SK-N-SH (cell line): ENCODE measurements at regions not wholly inside any gene's neighbourhood (a gene's known extent, or its start where the extent isn't known, plus 50 kb on each side); places are given as distances from the start of the nearest gene placed in this dataset.

Source experiments
- CTCF ChIA-PET: fragments of 300-600, 350-600 bp; formaldehyde crosslinking; extraction: SDS; loops from one replicate; lab custom pipeline; 2021; lab: Yijun Ruan, JAX
- POLR2A ChIA-PET: fragments of 350-600 bp; sonication (Branson Sonifier 250); formaldehyde crosslinking; extraction: SDS; loops from one replicate; lab custom pipeline; 2020; ENCODE audit warnings: antibody characterized with exemption, inconsistent platforms; lab: Yijun Ruan, JAX
- DNase-seq: peaks from one replicate; pipeline ENCODE4 v3.0.0; 2012
- H2AFZ ChIP-seq: fragments of 200-600 bp; sonication (generic); 2 replicates; pipeline ENCODE4 v1.8.1; 2016; ENCODE audit warnings: antibody characterized with exemption, mild to moderate bottlenecking, low read depth
- H3F3A ChIP-seq: fragments of 200-600 bp; sonication (generic); replicated peaks from 2 replicates; pipeline ENCODE3; 2016; ENCODE audit warnings: antibody characterized with exemption, mild to moderate bottlenecking; ENCODE audit not compliant: insufficient read depth
- H3K27ac ChIP-seq, 2 experiments: fragments of 200-500 bp in 1 of 2; fragments of 200-600 bp in 1 of 2; sonication (Bioruptor generic) in 1 of 2; sonication (generic), shearing (Covaris generic) in 1 of 2; 2 replicates each; pipeline versions ENCODE4 v1.5.1 to v1.6.1; 2014 to 2016; ENCODE audit warnings: low read depth in 2 of 2, inconsistent platforms in 1 of 2, low read length in 1 of 2, mild to moderate bottlenecking in 1 of 2, mixed read lengths in 1 of 2
- H3K27me3 ChIP-seq: fragments of 200-600 bp; sonication (generic), shearing (Covaris generic); 2 replicates; pipeline ENCODE4 v1.6.1; 2016; ENCODE audit warnings: mixed run types; ENCODE audit not compliant: insufficient read depth
- H3K36me3 ChIP-seq, 2 experiments: fragments of 200-500 bp in 1 of 2; fragments of 200-600 bp in 1 of 2; sonication (Bioruptor generic) in 1 of 2; sonication (generic) in 1 of 2; replicated peaks in 1 of 2; 2 replicates each; pipeline versions ENCODE3 to v1.5.1; 2014 to 2016; ENCODE audit warnings: low read length in 1 of 2, mild to moderate bottlenecking in 1 of 2; ENCODE audit not compliant: insufficient read depth in 2 of 2, control insufficient read depth in 1 of 2
- H3K4me1 ChIP-seq, 2 experiments: fragments of 200-500 bp in 1 of 2; fragments of 200-600 bp in 1 of 2; sonication (Bioruptor generic) in 1 of 2; sonication (generic), shearing (Covaris generic) in 1 of 2; 2 replicates each; pipeline versions ENCODE4 v1.5.1 to v1.6.1; 2014 to 2016; ENCODE audit warnings: low read depth in 1 of 2, low read length in 1 of 2, mixed run types in 1 of 2; ENCODE audit not compliant: insufficient read depth in 2 of 2, control insufficient read depth in 1 of 2
- H3K4me2 ChIP-seq: fragments of 200-600 bp; sonication (generic), shearing (Covaris generic); 2 replicates; pipeline ENCODE4 v1.6.1; 2017; ENCODE audit warnings: mixed run types
- H3K4me3 ChIP-seq, 2 experiments: fragments of 200-500 bp in 1 of 2; fragments of 200-600 bp in 1 of 2; sonication (Bioruptor generic) in 1 of 2; sonication (generic), shearing (Covaris generic) in 1 of 2; 2 replicates each; pipeline versions ENCODE4 v1.5.1 to v1.8.1; 2014 to 2016; ENCODE audit warnings: low read depth in 2 of 2, inconsistent platforms in 1 of 2, low read length in 1 of 2, mild to moderate bottlenecking in 1 of 2, mixed read lengths in 1 of 2, moderate library complexity in 1 of 2
- H3K79me2 ChIP-seq: fragments of 200-600 bp; sonication (generic); 2 replicates; pipeline ENCODE4 v1.8.1; 2017; ENCODE audit warnings: mild to moderate bottlenecking; ENCODE audit not compliant: insufficient read depth
- H3K9ac ChIP-seq: fragments of 200-600 bp; sonication (generic); 2 replicates; pipeline ENCODE4 v1.6.1; 2017; ENCODE audit warnings: mixed run types
- H3K9me2 ChIP-seq: fragments of 200-600 bp; sonication (generic); 2 replicates; pipeline ENCODE4 v1.6.1; 2017; ENCODE audit warnings: mixed run types
- H3K9me3 ChIP-seq: fragments of 200-600 bp; sonication (generic); 2 replicates; pipeline ENCODE4 v1.6.1; 2017; ENCODE audit warnings: mixed run types, mild to moderate bottlenecking, moderate library complexity
- H4K20me1 ChIP-seq: fragments of 200-600 bp; sonication (generic); 2 replicates; pipeline ENCODE4 v1.6.1; 2017; ENCODE audit warnings: mild to moderate bottlenecking, mixed run types; ENCODE audit not compliant: insufficient read depth
- CHD2 ChIP-seq: fragments of 150-350 bp; IDR thresholded peaks from 2 replicates; pipeline ENCODE4 v1.6.1; 2018; ENCODE audit warnings: low read length; ENCODE audit not compliant: partially characterized antibody
- ELF1 ChIP-seq: IDR thresholded peaks from 2 replicates; pipeline ENCODE4 v1.4.0; 2012
- EP300 ChIP-seq, 2 experiments: IDR thresholded peaks; 2 replicates each; pipeline versions ENCODE4 v1.4.0 to v1.6.1; 2012; ENCODE audit warnings: borderline replicate concordance in 1 of 2, low read depth in 1 of 2, low read length in 1 of 2
- EZH2phosphoT487 ChIP-seq: fragments of 200-600 bp; sonication (generic); IDR thresholded peaks from 2 replicates; pipeline ENCODE4 v1.6.1; 2017; ENCODE audit warnings: low read depth, mixed run types, mild to moderate bottlenecking, antibody characterized with exemption, moderate library complexity, borderline replicate concordance
- FOSL2 ChIP-seq: IDR thresholded peaks from 2 replicates; pipeline ENCODE4 v1.4.0; 2012; ENCODE audit warnings: low read depth, mild to moderate bottlenecking, moderate library complexity, borderline replicate concordance
- GABPA ChIP-seq: IDR thresholded peaks from 2 replicates; pipeline ENCODE4 v1.4.0; 2012; ENCODE audit warnings: low read depth, mild to moderate bottlenecking
- GATA2 ChIP-seq: sonication (generic); formaldehyde crosslinking; IDR thresholded peaks from 2 replicates; pipeline ENCODE4 v1.5.0; 2020; ENCODE audit warnings: mild to moderate bottlenecking, missing genetic modification reagents
- JUND ChIP-seq: IDR thresholded peaks from 2 replicates; pipeline ENCODE4 v1.4.0; 2012
- NFIC ChIP-seq: IDR thresholded peaks from 2 replicates; pipeline ENCODE4 v1.4.0; 2012; ENCODE audit warnings: borderline replicate concordance
- NRF1 ChIP-seq: IDR thresholded peaks from 2 replicates; pipeline ENCODE4 v1.6.1; 2012; ENCODE audit warnings: low read depth, mild to moderate bottlenecking, low read length
- RCOR1 ChIP-seq: fragments of 150-350 bp; IDR thresholded peaks from 2 replicates; pipeline ENCODE4 v1.6.1; 2017; ENCODE audit warnings: antibody characterized with exemption, low read length
- RFX5 ChIP-seq: IDR thresholded peaks from 2 replicates; pipeline ENCODE4 v1.6.1; 2012; ENCODE audit warnings: mild to moderate bottlenecking, improper control_type of control experiment, low read length
- RXRA ChIP-seq: IDR thresholded peaks from 2 replicates; pipeline ENCODE4 v1.4.0; 2012; ENCODE audit warnings: low read depth, mild to moderate bottlenecking, borderline replicate concordance
- TAF1 ChIP-seq: IDR thresholded peaks from 2 replicates; pipeline ENCODE4 v1.6.1; 2012; ENCODE audit warnings: low read depth, mild to moderate bottlenecking, low read length, moderate library complexity, borderline replicate concordance
- TCF12 ChIP-seq: IDR thresholded peaks from 2 replicates; pipeline ENCODE4 v1.4.0; 2012
- USF2 ChIP-seq: fragments of 150-350 bp; IDR thresholded peaks from 2 replicates; pipeline ENCODE4 v1.6.1; 2017; ENCODE audit warnings: antibody characterized with exemption, low read length, low read depth, borderline replicate concordance
- WGBS: methylation state at CpG from one replicate; pipeline ENCODE4 v1.1.6; 2017; ENCODE audit warnings: low lambda C conversion rate; 5-methylcytosine and 5-hydroxymethylcytosine counted together
- TF ChIP-seq, protein P1 (sequence below): fragments of 200-600 bp; sonication (generic); IDR thresholded peaks from 2 replicates; pipeline ENCODE4 v1.6.1; 2017; ENCODE audit warnings: antibody characterized with exemption, mild to moderate bottlenecking, moderate library complexity
- TF ChIP-seq, protein P2 (sequence below): IDR thresholded peaks from 2 replicates; pipeline ENCODE4; 2012

- Histone ChIP-seq H3K4me3 (no peak overlapping the region), H3K9me3 (no peaks in the 10 kb centered on the region), H4K20me1 (no peaks in the 10 kb centered on the region), H3K27ac (no peak overlapping the region), H3K36me3 (no peaks in the 10 kb centered on the region), H3K79me2 (no peaks in the 10 kb centered on the region), H3K27me3 (no peaks in the 10 kb centered on the region), H2AFZ (no peak overlapping the region), H3F3A (no peaks in the 10 kb centered on the region), H3K9ac (no peak overlapping the region), H3K4me2 (no peak overlapping the region), H3K4me1 (peaks cover 0 to 2% of the 10 kb centered on the region in 2 experiments; a peak in 2 of 4 replicates), H3K9me2 (no peaks in the 10 kb centered on the region; the same call in 1 of the 2 replicates)
- ChIA-PET POLR2A (no interaction called here), CTCF (interaction anchor here (1.2 to 1.3 kb wide), 2 partner anchors 32 to 252 kb away, joined by 3 to 5 read pairs; no protein-coding TSS in a partner anchor)
- 17% methylated on average over 3 of the region's 3 CpGs for WGBS
- no peak for TF ChIP-seq NRF1
- no peak for TF ChIP-seq FOSL2
- no peak for TF ChIP-seq NFIC
- TF ChIP-seq CHD2: no peak
- TF ChIP-seq RCOR1: no peak
- TF ChIP-seq TAF1: no peak
- no peak for TF ChIP-seq GABPA
- TF ChIP-seq ELF1: no peak
- TF ChIP-seq JUND: no peak
- no peak for TF ChIP-seq GATA2 (CRISPR knock-in tag)
- DNase-seq: no peak
Measured at GRCh38 chr20:54933212-54933904, 458.0 kb downstream of the DOK5 start.

GRCh38 chr20:54929191-54929590 lies 453.8 kb downstream of the DOK5 start:
- Histone ChIP-seq H3K27ac (peak overlapping the region in 1 of 2 experiments; percentile 53; a peak in 2 of 4 replicates), H2AFZ (no peak overlapping the region), H3K4me2 (no peak overlapping the region), H3K4me1 (no peaks in the 10 kb centered on the region; a peak in 1 of 4 replicates), H3K36me3 (no peaks in the 10 kb centered on the region), H4K20me1 (no peaks in the 10 kb centered on the region), H3K9me3 (no peaks in the 10 kb centered on the region), H3K79me2 (no peaks in the 10 kb centered on the region), H3K9me2 (no peaks in the 10 kb centered on the region; the same call in 1 of the 2 replicates), H3F3A (no peaks in the 10 kb centered on the region), H3K9ac (no peak overlapping the region), H3K27me3 (no peaks in the 10 kb centered on the region), H3K4me3 (no peak overlapping the region)
- 28% methylated on average over 4 of the region's 4 CpGs for WGBS
- CTCF ChIA-PET: interaction anchor here (1.1 to 1.7 kb wide), 3 partner anchors 8 to 247 kb away, joined by 3 to 7 read pairs (median 3); no protein-coding TSS in a partner anchor
- no peak for TF ChIP-seq TCF12
- peak in 1 of 2 experiments; percentile 12; a peak in 1 of 4 replicates for TF ChIP-seq EP300 (IDR thresholded peaks at IDR 0.05; ENCODE audit: borderline replicate concordance in 1 of 2, low read depth in 1 of 2, low read length in 1 of 2)
- POLR2A ChIA-PET: interaction anchor here (0.6 kb wide), 1 partner anchor 1168 kb away, joined by 3 read pairs; no protein-coding TSS in a partner anchor
- peak; percentile 31 for DNase-seq

DNA sequence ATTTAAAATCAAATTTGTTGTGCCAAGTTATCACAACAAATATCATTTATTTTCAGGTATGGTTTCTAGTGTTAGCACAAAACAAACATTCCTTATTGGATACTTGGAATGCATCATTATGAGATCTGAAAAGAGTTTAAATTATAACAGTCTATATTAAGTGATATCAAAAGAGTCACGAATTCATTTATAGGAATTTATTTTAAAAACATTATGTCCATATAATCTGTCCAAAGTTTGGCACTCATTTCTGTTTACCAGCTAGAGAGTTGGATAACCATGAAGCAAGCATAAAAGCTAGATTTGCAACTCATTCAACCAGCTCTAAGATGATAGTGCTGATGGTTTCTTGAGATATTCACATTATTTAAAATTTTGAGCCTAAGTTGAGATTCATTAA lies 453.2 kb downstream of the DOK5 start:
- POLR2A ChIA-PET: interaction anchor here (0.6 kb wide), 1 partner anchor 1169 kb away, joined by 3 read pairs; no protein-coding TSS in a partner anchor
- Histone ChIP-seq H4K20me1 (no peaks in the 10 kb centered on the region), H3K4me3 (no peak overlapping the region), H3K4me1 (no peaks in the 10 kb centered on the region; a peak in 1 of 4 replicates), H3F3A (no peaks in the 10 kb centered on the region), H3K79me2 (no peaks in the 10 kb centered on the region), H3K27me3 (no peaks in the 10 kb centered on the region), H2AFZ (no peak overlapping the region), H3K9me3 (no peaks in the 10 kb centered on the region), H3K27ac (0 out of 4 replicates have a peak overlapping the region, but pooled peaks of 1 of the 2 experiments have one; percentile 14), H3K9ac (no peak overlapping the region), H3K9me2 (no peaks in the 10 kb centered on the region; the same call in 1 of the 2 replicates), H3K4me2 (no peak overlapping the region), H3K36me3 (no peaks in the 10 kb centered on the region)
- WGBS: 13% methylated on average over 1 of the region's 1 CpG
- DNase-seq: no peak
- CTCF ChIA-PET: interaction anchor here (1.1 to 1.7 kb wide), 3 partner anchors 8 to 247 kb away, joined by 3 to 7 read pairs (median 3); no protein-coding TSS in a partner anchor
- TF ChIP-seq, protein P1, sequence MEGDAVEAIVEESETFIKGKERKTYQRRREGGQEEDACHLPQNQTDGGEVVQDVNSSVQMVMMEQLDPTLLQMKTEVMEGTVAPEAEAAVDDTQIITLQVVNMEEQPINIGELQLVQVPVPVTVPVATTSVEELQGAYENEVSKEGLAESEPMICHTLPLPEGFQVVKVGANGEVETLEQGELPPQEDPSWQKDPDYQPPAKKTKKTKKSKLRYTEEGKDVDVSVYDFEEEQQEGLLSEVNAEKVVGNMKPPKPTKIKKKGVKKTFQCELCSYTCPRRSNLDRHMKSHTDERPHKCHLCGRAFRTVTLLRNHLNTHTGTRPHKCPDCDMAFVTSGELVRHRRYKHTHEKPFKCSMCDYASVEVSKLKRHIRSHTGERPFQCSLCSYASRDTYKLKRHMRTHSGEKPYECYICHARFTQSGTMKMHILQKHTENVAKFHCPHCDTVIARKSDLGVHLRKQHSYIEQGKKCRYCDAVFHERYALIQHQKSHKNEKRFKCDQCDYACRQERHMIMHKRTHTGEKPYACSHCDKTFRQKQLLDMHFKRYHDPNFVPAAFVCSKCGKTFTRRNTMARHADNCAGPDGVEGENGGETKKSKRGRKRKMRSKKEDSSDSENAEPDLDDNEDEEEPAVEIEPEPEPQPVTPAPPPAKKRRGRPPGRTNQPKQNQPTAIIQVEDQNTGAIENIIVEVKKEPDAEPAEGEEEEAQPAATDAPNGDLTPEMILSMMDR: no peak
- TF ChIP-seq RXRA: no peak
- TF ChIP-seq USF2: no peak
- TF ChIP-seq, protein P2, sequence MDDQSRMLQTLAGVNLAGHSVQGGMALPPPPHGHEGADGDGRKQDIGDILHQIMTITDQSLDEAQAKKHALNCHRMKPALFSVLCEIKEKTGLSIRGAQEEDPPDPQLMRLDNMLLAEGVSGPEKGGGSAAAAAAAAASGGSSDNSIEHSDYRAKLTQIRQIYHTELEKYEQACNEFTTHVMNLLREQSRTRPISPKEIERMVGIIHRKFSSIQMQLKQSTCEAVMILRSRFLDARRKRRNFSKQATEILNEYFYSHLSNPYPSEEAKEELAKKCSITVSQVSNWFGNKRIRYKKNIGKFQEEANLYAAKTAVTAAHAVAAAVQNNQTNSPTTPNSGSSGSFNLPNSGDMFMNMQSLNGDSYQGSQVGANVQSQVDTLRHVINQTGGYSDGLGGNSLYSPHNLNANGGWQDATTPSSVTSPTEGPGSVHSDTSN: no peak
- no peak for TF ChIP-seq EP300 (IDR thresholded peaks at IDR 0.05; ENCODE audit: borderline replicate concordance in 1 of 2, low read depth in 1 of 2, low read length in 1 of 2)
- TF ChIP-seq JUND: no peak
- TF ChIP-seq RFX5: no peak
- TF ChIP-seq CHD2: no peak
- TF ChIP-seq EZH2phosphoT487: no peak
